ENCODE measurements at regions not wholly inside any gene's neighbourhood (a gene's known extent, or its start where the extent isn't known, plus 50 kb on each side); places are given as distances from the start of the nearest gene placed in this dataset.

- no peak for TF ChIP-seq POLR2AphosphoS5 (IDR thresholded peaks at IDR 0.05)
- TF ChIP-seq CTCF (IDR thresholded peaks at IDR 0.05), result no peak
- TF ChIP-seq POLR2A (IDR thresholded peaks at IDR 0.05), result no peak
Measured at GRCh38 chr13:107884564-107884963, 330.8 kb downstream of the LIG4 start.

All from breast epithelium (tissue), 3 donors.